HCT116 (cell line): ENCODE measurements at regions not wholly inside any gene's neighbourhood (a gene's known extent, or its start where the extent isn't known, plus 50 kb on each side); places are given as distances from the start of the nearest gene placed in this dataset.

Experiments
- ATAC-seq: fragments of 200-7000 bp; cut with Tn5 transposase; 2 replicates; pipeline ENCODE4 v1.9.1; 2020; ENCODE audit warnings: mild to moderate bottlenecking, moderate library complexity
- BruUV-seq: library from RNA; stranded (reverse); fragments of 400-500 nt; replicated peaks from 2 replicates; lab custom pipeline; 2021; lab: Mats Ljungman, UMichigan
- CTCF ChIA-PET: fragments of 300-600 bp; sonication (Branson Sonifier 250); formaldehyde crosslinking; loops from one replicate; lab custom pipeline; 2021; ENCODE audit warnings: antibody characterized with exemption; lab: Charles Lee
- POLR2A ChIA-PET: fragments of 300-600, 350-600 bp; sonication (Branson Sonifier 250); formaldehyde crosslinking; loops from one replicate; lab custom pipeline; 2021; ENCODE audit warnings: antibody characterized with exemption; lab: Charles Lee
- RAD21 ChIA-PET, 2 experiments: fragments of 300-600 bp; sonication (Branson Sonifier 250); formaldehyde crosslinking; loops; one replicate each; lab custom pipeline; 2023; ENCODE audit warnings: low total read pairs in 2 of 2; ENCODE audit not compliant: uncharacterized antibody in 2 of 2, unreplicated experiment in 2 of 2, low non-redundant PET in 1 of 2; lab: Charles Lee
- DNase-seq: peaks from one replicate; pipeline ENCODE4 v3.0.0-alpha.2; 2010; ENCODE audit warnings: low read depth, low spot score
- H2AFZ ChIP-seq: fragments of 200-600 bp; shearing (Covaris generic), sonication (generic); 2 replicates; pipeline ENCODE4 v1.6.1; 2017; ENCODE audit warnings: low read depth, mixed run types, mixed read lengths, antibody characterized with exemption, low read length; ENCODE audit not compliant: poor library complexity, severe bottlenecking
- H3K27ac ChIP-seq: 2 replicates; pipeline ENCODE4 v1.5.1; 2012; ENCODE audit warnings: low read depth, low read length
- H3K27me3 ChIP-seq: fragments of 200-600 bp; sonication (generic); 2 replicates; pipeline ENCODE4 v1.6.1; 2016; ENCODE audit warnings: mixed run types, low read length, mixed read lengths; ENCODE audit not compliant: insufficient read depth
- H3K36me3 ChIP-seq, 2 experiments: fragments of 200-500 bp in 1 of 2; fragments of 200-600 bp in 1 of 2; sonication (Bioruptor generic) in 1 of 2; sonication (generic) in 1 of 2; 2 replicates each; pipeline versions ENCODE4 v1.5.1 to v1.6.1; 2014 to 2016; ENCODE audit warnings: low read length in 2 of 2, inconsistent platforms in 1 of 2, mixed read lengths in 1 of 2, mixed run types in 1 of 2; ENCODE audit not compliant: insufficient read depth in 2 of 2, control insufficient read depth in 1 of 2
- H3K4me1 ChIP-seq, 2 experiments: fragments of 200-600 bp in 1 of 2; sonication (generic) in 1 of 2; 2 replicates each; pipeline versions ENCODE4 v1.5.1 to v1.6.1; 2012 to 2017; ENCODE audit warnings: low read length in 2 of 2, inconsistent platforms in 1 of 2, mild to moderate bottlenecking in 1 of 2, mixed read lengths in 1 of 2, mixed run types in 1 of 2, moderate library complexity in 1 of 2; ENCODE audit not compliant: insufficient read depth in 2 of 2, control insufficient read depth in 1 of 2
- H3K4me2 ChIP-seq: fragments of 200-600 bp; sonication (generic); 2 replicates; pipeline ENCODE4 v1.6.1; 2017; ENCODE audit warnings: mixed run types, low read length, mixed read lengths
- H3K4me3 ChIP-seq, 2 experiments: fragments of 200-600 bp in 1 of 2; sonication (generic) in 1 of 2; replicated peaks in 1 of 2; 2 replicates each; pipeline ENCODE4 v1.5.1; 2011 to 2016; ENCODE audit warnings: low read length in 2 of 2, control low read depth in 1 of 2, low read depth in 1 of 2, mild to moderate bottlenecking in 1 of 2, mixed read lengths in 1 of 2, mixed run types in 1 of 2
- H3K79me2 ChIP-seq: fragments of 200-600 bp; sonication (generic); 2 replicates; pipeline ENCODE4 v1.6.1; 2017; ENCODE audit warnings: mild to moderate bottlenecking, mixed run types, low read length, moderate library complexity, mixed read lengths; ENCODE audit not compliant: insufficient read depth
- H3K9ac ChIP-seq: fragments of 200-600 bp; sonication (generic); 2 replicates; pipeline ENCODE4 v1.6.1; 2016; ENCODE audit warnings: low read length, mixed read lengths
- H3K9me2 ChIP-seq: fragments of 200-600 bp; sonication (generic), shearing (Covaris generic); 2 replicates; pipeline ENCODE4 v1.6.1; 2017; ENCODE audit warnings: mixed run types, mild to moderate bottlenecking, moderate library complexity; ENCODE audit not compliant: insufficient read depth
- H3K9me3 ChIP-seq, 2 experiments: fragments of 200-500 bp in 1 of 2; fragments of 200-600 bp in 1 of 2; sonication (Bioruptor generic) in 1 of 2; sonication (generic) in 1 of 2; 2 replicates each; pipeline ENCODE4 v1.6.1; 2014 to 2017; ENCODE audit warnings: low read length in 2 of 2, mixed read lengths in 2 of 2, inconsistent platforms in 1 of 2, low read depth in 1 of 2, mild to moderate bottlenecking in 1 of 2, mixed run types in 1 of 2, moderate library complexity in 1 of 2; ENCODE audit not compliant: control insufficient read depth in 1 of 2, insufficient read depth in 1 of 2
- H4K20me1 ChIP-seq: fragments of 200-600 bp; sonication (generic), shearing (Covaris generic); 2 replicates; pipeline ENCODE4 v1.6.1; 2017; ENCODE audit warnings: mixed run types, mild to moderate bottlenecking, moderate library complexity; ENCODE audit not compliant: insufficient read depth
- ATF3 ChIP-seq: IDR thresholded peaks from 2 replicates; pipeline ENCODE4 v1.6.1; 2012
- CEBPB ChIP-seq: IDR thresholded peaks from 2 replicates; pipeline ENCODE4 v1.6.1; 2012; ENCODE audit warnings: low read depth
- EZH2 ChIP-seq: fragments of 200-600 bp; sonication (generic); IDR thresholded peaks from 2 replicates; pipeline ENCODE4 v1.6.1; 2017; ENCODE audit warnings: antibody characterized with exemption, mixed run types
- FOSL1 ChIP-seq: IDR thresholded peaks from 2 replicates; pipeline ENCODE4 v1.6.1; 2012; ENCODE audit warnings: low read depth
- POLR2A ChIP-seq: IDR thresholded peaks from 2 replicates; pipeline ENCODE4 v1.7.0; 2011; ENCODE audit warnings: borderline replicate concordance; ENCODE audit not compliant: insufficient read depth, insufficient read length; ENCODE audit errors: extremely low read depth
- POLR2AphosphoS5 ChIP-seq: IDR thresholded peaks from 2 replicates; pipeline ENCODE4 v1.6.1; 2011; ENCODE audit warnings: mild to moderate bottlenecking, low read depth, low read length, moderate library complexity
- REST ChIP-seq: IDR thresholded peaks from 2 replicates; pipeline ENCODE4 v1.6.1; 2012; ENCODE audit warnings: low read depth
- SIN3A ChIP-seq: IDR thresholded peaks from 2 replicates; pipeline ENCODE4 v1.6.1; 2012; ENCODE audit warnings: low read depth
- TCF7L2 ChIP-seq: IDR thresholded peaks from 2 replicates; pipeline ENCODE4 v1.7.0; 2011; ENCODE audit warnings: borderline replicate concordance, inconsistent platforms; ENCODE audit not compliant: insufficient read depth, insufficient read length; ENCODE audit errors: extremely low read depth
- YY1 ChIP-seq: IDR thresholded peaks from 2 replicates; pipeline ENCODE4 v1.6.1; 2011; ENCODE audit warnings: low read length, low read depth, moderate library complexity, mild to moderate bottlenecking; ENCODE audit not compliant: insufficient replicate concordance; ENCODE audit errors: extremely low read depth
- ZFX ChIP-seq: fragments of 450-650 bp; IDR thresholded peaks from 2 replicates; pipeline ENCODE4 v1.6.1; 2017
- intact Hi-C: fragments of 100-400 bp; cut with micrococcal nuclease; formaldehyde crosslinking; loops from 2 replicates; pipeline ENCODE4 v1.10.0; 2022

- Histone ChIP-seq H3K9ac (no peak overlapping the region), H3K27ac (no peak overlapping the region), H3K4me1 (0 out of 4 replicates have a peak, but pooled peaks cover 3 to 4% of the 10 kb centered on the region in 2 experiments), H3K4me3 (no peak overlapping the region), H4K20me1 (no peaks in the 10 kb centered on the region), H3K36me3 (no peaks in the 10 kb centered on the region), H3K9me2 (no peaks in the 10 kb centered on the region), H2AFZ (no peak overlapping the region), H3K4me2 (no peak overlapping the region), H3K79me2 (no peaks in the 10 kb centered on the region), H3K9me3 (no peaks in the 10 kb centered on the region), H3K27me3 (peaks cover 49% of the 10 kb centered on the region)
- RAD21 ChIA-PET, result no interaction called here
- ATAC-seq (no peak), DNase-seq (no peak)
- POLR2A ChIA-PET, result no interaction called here
- TF ChIP-seq REST, result no peak
- intact Hi-C loops, result no loop called here
- CTCF ChIA-PET, result no interaction called here
- BruUV-seq, result no TSS peak
Observed at GRCh38 chr10:126839094-126839761, 66.0 kb upstream of the DOCK1 start.

GRCh38 chr10:126840576-126841135 lies 64.6 kb upstream of the DOCK1 start:
- no peak overlapping the region for H2AFZ ChIP-seq
- H3K27ac ChIP-seq, result no peak overlapping the region
- no peaks in the 10 kb centered on the region for H3K79me2 ChIP-seq
- no peak for ATAC-seq
- ChIA-PET RAD21 (no interaction called here), POLR2A (no interaction called here), CTCF (no interaction called here)
- no peaks in the 10 kb centered on the region for H3K36me3 ChIP-seq
- H3K9ac ChIP-seq, result no peak overlapping the region
- H3K4me3 ChIP-seq, result no peak overlapping the region
- TF ChIP-seq ZFX (no peak), CEBPB (no peak), FOSL1 (no peak), POLR2AphosphoS5 (no peak), YY1 (no peak), TCF7L2 (no peak), POLR2A (no peak), ATF3 (no peak), SIN3A (no peak), EZH2 (no peak)
- DNase-seq, result no peak
- no peak overlapping the region for H3K4me2 ChIP-seq
- H4K20me1 ChIP-seq, result no peaks in the 10 kb centered on the region
- no peaks in the 10 kb centered on the region for H3K9me2 ChIP-seq
- intact Hi-C loops, result no loop called here
- no peaks in the 10 kb centered on the region for H3K9me3 ChIP-seq
- H3K4me1 ChIP-seq, result 0 out of 4 replicates have a peak, but pooled peaks cover 3 to 4% of the 10 kb centered on the region in 2 experiments
- BruUV-seq, result no TSS peak
- H3K27me3 ChIP-seq, result peaks cover 36% of the 10 kb centered on the region; the same call in 1 of the 2 replicates
